ENCODE measurements at regions not wholly inside any gene's neighbourhood (a gene's known extent, or its start where the extent isn't known, plus 50 kb on each side); places are given as distances from the start of the nearest gene placed in this dataset.
A peak's percentile ranks its signal among the peaks of the same experiment; 100 is the strongest.
"Not testable (repeated sequence)": the region's sequence is repeated elsewhere in the genome, so short reads cannot be mapped to it uniquely, and the experiment has no call there.

DNA sequence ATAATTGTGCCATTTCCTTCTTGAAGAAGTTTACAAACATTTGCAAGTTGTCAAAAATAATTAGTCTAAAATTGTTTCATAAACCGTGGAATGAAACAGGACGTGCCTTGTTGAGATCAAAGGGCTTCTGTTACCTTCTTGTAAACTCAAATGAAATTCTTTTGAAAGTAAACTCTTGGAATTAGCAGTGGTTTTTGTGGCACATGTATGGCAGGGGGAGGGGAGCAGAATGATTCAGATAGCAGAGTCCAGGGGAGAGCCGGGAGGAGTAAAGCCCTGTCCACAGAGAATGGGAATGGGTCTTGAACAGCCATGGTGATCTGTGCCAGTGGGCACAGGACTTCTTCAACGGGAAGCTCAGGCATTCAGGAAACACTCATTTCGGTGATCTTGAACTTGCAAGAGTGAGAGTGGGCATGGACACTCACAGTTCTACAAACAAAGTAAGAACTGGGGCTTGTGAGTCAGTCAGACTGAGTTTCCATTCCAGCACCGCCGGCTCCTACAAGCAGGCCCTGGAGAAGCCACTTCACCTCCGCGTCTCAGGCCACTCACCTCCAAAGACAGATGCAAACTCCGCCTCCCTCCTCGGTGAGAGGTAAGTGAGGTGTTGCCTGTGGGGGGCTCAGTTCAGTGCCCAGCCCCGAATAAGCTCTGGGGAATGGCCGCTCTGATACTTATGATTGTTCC is 143.1 kb downstream of the CDH26 start:
- Mint-ChIP-seq H3K27ac (ENCODE audit: unreplicated experiment) (peak overlapping the region; percentile 20), H3K4me1 (ENCODE audit: low read depth, unreplicated experiment) (no peaks in the 10 kb centered on the region), H3K27me3 (ENCODE audit: unreplicated experiment) (peaks cover 12% of the 10 kb centered on the region), H3K4me3 (ENCODE audit: unreplicated experiment) (no peak overlapping the region), H3K9me3 (ENCODE audit: unreplicated experiment) (peaks cover 1% of the 10 kb centered on the region), H3K36me3 (ENCODE audit: unreplicated experiment) (no peaks in the 10 kb centered on the region)
- no peak for DNase-seq
- TF ChIP-seq, protein P1, sequence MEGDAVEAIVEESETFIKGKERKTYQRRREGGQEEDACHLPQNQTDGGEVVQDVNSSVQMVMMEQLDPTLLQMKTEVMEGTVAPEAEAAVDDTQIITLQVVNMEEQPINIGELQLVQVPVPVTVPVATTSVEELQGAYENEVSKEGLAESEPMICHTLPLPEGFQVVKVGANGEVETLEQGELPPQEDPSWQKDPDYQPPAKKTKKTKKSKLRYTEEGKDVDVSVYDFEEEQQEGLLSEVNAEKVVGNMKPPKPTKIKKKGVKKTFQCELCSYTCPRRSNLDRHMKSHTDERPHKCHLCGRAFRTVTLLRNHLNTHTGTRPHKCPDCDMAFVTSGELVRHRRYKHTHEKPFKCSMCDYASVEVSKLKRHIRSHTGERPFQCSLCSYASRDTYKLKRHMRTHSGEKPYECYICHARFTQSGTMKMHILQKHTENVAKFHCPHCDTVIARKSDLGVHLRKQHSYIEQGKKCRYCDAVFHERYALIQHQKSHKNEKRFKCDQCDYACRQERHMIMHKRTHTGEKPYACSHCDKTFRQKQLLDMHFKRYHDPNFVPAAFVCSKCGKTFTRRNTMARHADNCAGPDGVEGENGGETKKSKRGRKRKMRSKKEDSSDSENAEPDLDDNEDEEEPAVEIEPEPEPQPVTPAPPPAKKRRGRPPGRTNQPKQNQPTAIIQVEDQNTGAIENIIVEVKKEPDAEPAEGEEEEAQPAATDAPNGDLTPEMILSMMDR (IDR thresholded peaks at IDR 0.05; ENCODE audit: partially characterized antibody, unreplicated experiment) = no peak

DNA sequence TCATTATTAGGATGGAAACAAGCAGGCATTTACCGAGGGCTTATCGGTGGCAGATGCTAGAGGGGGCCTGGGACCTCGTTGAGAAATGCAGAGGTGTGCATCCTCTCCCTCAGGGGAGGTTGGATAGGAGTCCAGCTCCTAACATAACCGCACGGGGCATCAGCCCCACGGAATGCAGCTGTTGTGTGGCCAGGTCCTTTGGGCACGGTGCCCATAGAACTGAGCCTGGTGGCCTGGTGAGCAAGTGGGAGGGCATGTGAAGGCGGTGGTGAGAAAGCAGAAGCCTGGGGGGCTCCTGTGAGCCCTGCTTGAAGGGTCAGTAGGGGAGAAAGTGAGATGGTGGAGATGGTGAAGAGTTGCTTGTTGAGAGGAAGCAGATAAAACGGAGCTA is 143.7 kb downstream of the CDH26 start:
- no peaks in the 10 kb centered on the region for H3K9me3 Mint-ChIP-seq (ENCODE audit: unreplicated experiment)

DNA sequence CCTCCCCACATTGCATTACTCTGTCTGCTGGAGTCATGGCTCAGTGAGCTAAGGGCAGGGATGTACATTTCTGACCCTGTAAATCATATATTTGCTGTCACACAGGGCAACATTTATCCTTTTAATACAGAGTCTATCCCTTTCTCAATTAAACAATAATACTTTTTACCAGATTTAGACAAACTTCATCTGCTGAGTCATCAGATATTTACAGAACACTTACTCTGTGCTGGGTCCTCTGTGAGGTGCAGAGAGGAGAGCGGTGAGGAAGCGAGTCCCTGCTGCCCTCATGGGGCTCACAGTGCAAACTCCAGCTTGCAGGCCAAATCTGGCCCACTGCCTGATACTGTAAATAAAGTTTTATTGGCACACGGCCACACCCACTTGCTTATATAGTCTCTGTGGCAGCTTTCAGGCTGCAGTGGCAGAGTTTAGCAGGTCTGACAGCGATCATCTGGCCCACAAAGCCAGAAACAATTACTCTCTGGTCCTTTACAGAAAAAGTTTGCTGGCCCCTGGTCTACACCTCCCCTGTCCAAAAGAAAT is 144.5 kb downstream of the CDH26 start:
- no peak for DNase-seq
- H3K4me1 Mint-ChIP-seq (ENCODE audit: low read depth, unreplicated experiment) = no peaks in the 10 kb centered on the region
- TF ChIP-seq, protein P1 (IDR thresholded peaks at IDR 0.05; ENCODE audit: partially characterized antibody, unreplicated experiment) = no peak
- H3K36me3 Mint-ChIP-seq (ENCODE audit: unreplicated experiment) = no peaks in the 10 kb centered on the region
- no peak overlapping the region for H3K4me3 Mint-ChIP-seq (ENCODE audit: unreplicated experiment)
- H3K9me3 Mint-ChIP-seq (ENCODE audit: unreplicated experiment) = no peaks in the 10 kb centered on the region
- peaks cover 14% of the 10 kb centered on the region for H3K27me3 Mint-ChIP-seq (ENCODE audit: unreplicated experiment)
- H3K27ac Mint-ChIP-seq (ENCODE audit: unreplicated experiment) = no peak overlapping the region

More for the DNA sequence above, 143.7 kb downstream of the CDH26 start:
- TF ChIP-seq, protein P1 (IDR thresholded peaks at IDR 0.05; ENCODE audit: partially characterized antibody, unreplicated experiment) = no peak
- DNase-seq = no peak
- Mint-ChIP-seq H3K4me1 (ENCODE audit: low read depth, unreplicated experiment) (no peaks in the 10 kb centered on the region), H3K27me3 (ENCODE audit: unreplicated experiment) (peaks cover 13% of the 10 kb centered on the region), H3K36me3 (ENCODE audit: unreplicated experiment) (no peaks in the 10 kb centered on the region), H3K4me3 (ENCODE audit: unreplicated experiment) (no peak overlapping the region), H3K27ac (ENCODE audit: unreplicated experiment) (no peak overlapping the region)

DNA sequence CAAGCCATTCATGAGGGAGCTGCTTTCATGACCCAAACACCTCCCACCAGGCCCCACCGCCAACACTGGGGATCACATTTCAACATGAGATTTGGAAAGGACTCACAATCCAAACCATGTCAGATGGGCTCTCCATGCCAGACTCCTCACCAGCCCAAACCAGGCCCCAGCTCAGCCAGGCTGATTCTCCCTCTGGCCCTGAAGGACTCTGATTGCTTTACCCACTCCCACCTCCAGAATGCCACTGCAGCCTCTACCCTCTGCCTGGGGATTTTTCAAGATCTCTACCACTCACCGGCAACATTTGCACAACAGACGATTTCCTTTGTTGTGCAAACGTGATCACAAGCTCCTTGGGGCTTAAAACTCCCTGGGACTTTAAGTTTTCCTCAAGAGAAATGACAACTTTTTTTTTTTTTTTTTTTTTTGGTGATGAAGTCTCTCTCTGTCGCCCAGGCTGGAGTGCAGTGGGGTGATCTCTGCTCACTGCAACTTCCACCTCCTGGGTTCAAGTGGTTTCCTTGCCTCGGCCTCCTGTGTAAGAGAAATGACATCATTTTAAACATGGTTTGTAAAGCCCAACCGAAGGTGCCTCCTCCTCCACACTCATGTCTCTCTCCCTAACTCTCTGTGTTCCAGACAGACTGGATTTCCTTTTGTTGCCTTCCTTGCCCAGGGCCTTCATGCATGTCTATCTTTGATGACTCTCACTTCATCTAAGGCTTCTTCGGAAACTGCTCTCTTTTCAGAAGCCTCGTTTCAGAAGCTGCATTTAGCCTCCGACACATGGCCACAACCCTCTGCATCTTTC is 147.0 kb downstream of the CDH26 start:
- no peak for DNase-seq
- Mint-ChIP-seq H3K4me1 (ENCODE audit: low read depth, unreplicated experiment) (no peaks in the 10 kb centered on the region), H3K27me3 (ENCODE audit: unreplicated experiment) (peaks cover 14% of the 10 kb centered on the region), H3K27ac (ENCODE audit: unreplicated experiment) (no peak overlapping the region), H3K4me3 (ENCODE audit: unreplicated experiment) (no peak overlapping the region), H3K36me3 (ENCODE audit: unreplicated experiment) (no peaks in the 10 kb centered on the region), H3K9me3 (ENCODE audit: unreplicated experiment) (no peaks in the 10 kb centered on the region)
- TF ChIP-seq, protein P1 (IDR thresholded peaks at IDR 0.05; ENCODE audit: partially characterized antibody, unreplicated experiment) = no peak

DNA sequence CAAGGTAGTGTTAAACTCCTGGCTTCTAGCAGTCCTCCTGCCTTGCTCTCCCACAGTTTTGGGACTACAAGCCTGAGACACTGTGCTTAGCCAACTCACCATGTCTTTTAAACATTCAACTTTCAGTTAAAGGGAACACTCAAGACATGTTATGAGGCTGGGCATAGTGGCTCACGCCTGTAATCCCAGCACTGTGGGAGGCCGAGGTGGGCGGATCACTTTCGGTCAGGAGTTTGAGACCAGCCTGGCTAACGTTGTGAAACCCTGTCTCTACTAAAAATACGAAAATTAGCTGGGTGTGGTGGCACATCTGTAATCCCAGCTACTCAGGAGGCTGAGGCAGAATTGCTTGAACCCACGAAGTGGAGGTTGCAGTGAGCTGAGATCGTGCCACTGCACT is 148.0 kb downstream of the CDH26 start:
- not testable (repeated sequence) for DNase-seq; H3K27ac Mint-ChIP-seq (ENCODE audit: unreplicated experiment); H3K9me3 Mint-ChIP-seq (ENCODE audit: unreplicated experiment); H3K36me3 Mint-ChIP-seq (ENCODE audit: unreplicated experiment); H3K4me1 Mint-ChIP-seq (ENCODE audit: low read depth, unreplicated experiment); H3K4me3 Mint-ChIP-seq (ENCODE audit: unreplicated experiment)
- H3K27me3 Mint-ChIP-seq (ENCODE audit: unreplicated experiment) = peaks cover 14% of the 10 kb centered on the region
